ENCODE measurements at regions not wholly inside any gene's neighbourhood (a gene's known extent, or its start where the extent isn't known, plus 50 kb on each side); places are given as distances from the start of the nearest gene placed in this dataset.

- Mint-ChIP-seq H3K36me3 (ENCODE audit: insufficient read depth, unreplicated experiment) (no peaks in the 10 kb centered on the region), H3K4me1 (ENCODE audit: low read depth, unreplicated experiment) (no peaks in the 10 kb centered on the region), H3K4me3 (ENCODE audit: unreplicated experiment) (no peak overlapping the region), H3K27me3 (ENCODE audit: insufficient read depth, unreplicated experiment) (no peaks in the 10 kb centered on the region), H3K9me3 (ENCODE audit: unreplicated experiment) (no peaks in the 10 kb centered on the region), H3K27ac (ENCODE audit: unreplicated experiment) (no peak overlapping the region)
- H3K36me3 ChIP-seq (ENCODE audit: control insufficient read depth, insufficient read depth, low read length) = no peaks in the 10 kb centered on the region
- no peak overlapping the region for H3K4me3 ChIP-seq (ENCODE audit: low read depth, low read length)
- no peaks in the 10 kb centered on the region for H3K4me1 ChIP-seq
- no TSS peak for BruUV-seq (replicated peaks)
- no peak for DNase-seq
- no peaks in the 10 kb centered on the region; the same call in 1 of the 2 replicates for H3K9me3 ChIP-seq
- intact Hi-C loops (cut with micrococcal nuclease; ENCODE audit: unreplicated experiment) = no loop called here
- H3K27me3 ChIP-seq (replicated peaks; ENCODE audit: control insufficient read depth, insufficient read depth, low read length) = no peaks in the 10 kb centered on the region
- POLR2A ChIA-PET = no interaction called here
- CTCF ChIA-PET = no interaction called here
- TF ChIP-seq CTCF (IDR thresholded peaks at IDR 0.05; ENCODE audit: insufficient read depth in 1 of 2, low read depth in 1 of 2, low read length in 1 of 2, severe bottlenecking in 1 of 2, unreplicated experiment in 1 of 2) = no peak
Measured at GRCh38 chr19:30171795-30172612, 200.2 kb upstream of the ZNF536 start.

- H3K27me3 Mint-ChIP-seq (ENCODE audit: insufficient read depth, unreplicated experiment) = no peaks in the 10 kb centered on the region
- Histone ChIP-seq H3K4me3 (ENCODE audit: low read depth, low read length) (no peak overlapping the region), H3K27me3 (replicated peaks; ENCODE audit: control insufficient read depth, insufficient read depth, low read length) (no peaks in the 10 kb centered on the region), H3K36me3 (ENCODE audit: control insufficient read depth, insufficient read depth, low read length) (no peaks in the 10 kb centered on the region), H3K4me1 (no peaks in the 10 kb centered on the region), H3K9me3 (no peaks in the 10 kb centered on the region; the same call in 1 of the 2 replicates)
- intact Hi-C loops (cut with micrococcal nuclease; ENCODE audit: unreplicated experiment) = no loop called here
- POLR2A ChIA-PET = no interaction called here
- H3K9me3 Mint-ChIP-seq (ENCODE audit: unreplicated experiment) = peaks cover 2% of the 10 kb centered on the region
- H3K4me3 Mint-ChIP-seq (ENCODE audit: unreplicated experiment) = no peak overlapping the region
- no TSS peak for BruUV-seq (replicated peaks)
- H3K4me1 Mint-ChIP-seq (ENCODE audit: low read depth, unreplicated experiment) = no peaks in the 10 kb centered on the region
- TF ChIP-seq CTCF (IDR thresholded peaks at IDR 0.05; ENCODE audit: insufficient read depth in 1 of 2, low read depth in 1 of 2, low read length in 1 of 2, severe bottlenecking in 1 of 2, unreplicated experiment in 1 of 2) = no peak
- CTCF ChIA-PET = no interaction called here
- no peaks in the 10 kb centered on the region for H3K36me3 Mint-ChIP-seq (ENCODE audit: insufficient read depth, unreplicated experiment)
- no peak overlapping the region for H3K27ac Mint-ChIP-seq (ENCODE audit: unreplicated experiment)
- DNase-seq = no peak
Measured at GRCh38 chr19:30172613-30173242, 199.5 kb upstream of the ZNF536 start.

- H3K9me3 ChIP-seq = no peaks in the 10 kb centered on the region; the same call in 1 of the 2 replicates
- DNase-seq = no peak
- no peaks in the 10 kb centered on the region for H3K36me3 ChIP-seq (ENCODE audit: control insufficient read depth, insufficient read depth, low read length)
- no peak overlapping the region for H3K4me3 ChIP-seq (ENCODE audit: low read depth, low read length)
- ChIA-PET POLR2A (no interaction called here), CTCF (no interaction called here)
- intact Hi-C loops (cut with micrococcal nuclease; ENCODE audit: unreplicated experiment) = no loop called here
- no peaks in the 10 kb centered on the region for H3K4me1 ChIP-seq
- Mint-ChIP-seq H3K4me3 (ENCODE audit: unreplicated experiment) (no peak overlapping the region), H3K27me3 (ENCODE audit: insufficient read depth, unreplicated experiment) (peaks cover 4% of the 10 kb centered on the region), H3K4me1 (ENCODE audit: low read depth, unreplicated experiment) (no peaks in the 10 kb centered on the region), H3K36me3 (ENCODE audit: insufficient read depth, unreplicated experiment) (no peaks in the 10 kb centered on the region), H3K9me3 (ENCODE audit: unreplicated experiment) (peaks cover 10% of the 10 kb centered on the region), H3K27ac (ENCODE audit: unreplicated experiment) (no peak overlapping the region)
- no peaks in the 10 kb centered on the region for H3K27me3 ChIP-seq (replicated peaks; ENCODE audit: control insufficient read depth, insufficient read depth, low read length)
- BruUV-seq (replicated peaks) = no TSS peak
- TF ChIP-seq CTCF (IDR thresholded peaks at IDR 0.05; ENCODE audit: insufficient read depth in 1 of 2, low read depth in 1 of 2, low read length in 1 of 2, severe bottlenecking in 1 of 2, unreplicated experiment in 1 of 2) = no peak
Measured at GRCh38 chr19:30173593-30174356, 198.4 kb upstream of the ZNF536 start.
